IMR-90 (cell line): ENCODE measurements at regions not wholly inside any gene's neighbourhood (a gene's known extent, or its start where the extent isn't known, plus 50 kb on each side); places are given as distances from the start of the nearest gene placed in this dataset.

Experiments
- ATAC-seq: fragments of 200-7000 bp; cut with Tn5 transposase; 2 replicates; pipeline ENCODE4 v1.9.1; 2020; ENCODE audit warnings: low read depth, mild to moderate bottlenecking, moderate library complexity
- BruUV-seq: library from RNA; stranded (reverse); fragments of 400-500 nt; replicated peaks from 2 replicates; lab custom pipeline; 2021; lab: Mats Ljungman, UMichigan
- CTCF ChIA-PET: fragments of 300-600 bp; formaldehyde crosslinking; extraction: SDS; loops from one replicate; lab custom pipeline; 2021; ENCODE audit warnings: antibody characterized with exemption; lab: Yijun Ruan, JAX
- POLR2A ChIA-PET: fragments of 300-600 bp; sonication (Branson Sonifier 250); formaldehyde crosslinking; loops from one replicate; lab custom pipeline; 2022; ENCODE audit warnings: antibody characterized with exemption; ENCODE audit not compliant: unreplicated experiment; lab: Charles Lee
- DNase-seq: peaks from one replicate; pipeline ENCODE4 v3.0.0; 2013
- H2AFZ ChIP-seq: replicated peaks from 2 replicates; pipeline ENCODE3; 2013; ENCODE audit warnings: low read length, mild to moderate bottlenecking; ENCODE audit not compliant: poor library complexity
- H2AK5ac ChIP-seq: 2 replicates; pipeline ENCODE4 v1.6.1; 2013; ENCODE audit warnings: low read depth, low read length, inconsistent platforms
- H2AK9ac ChIP-seq: replicated peaks from 2 replicates; pipeline ENCODE3; 2013; ENCODE audit warnings: mild to moderate bottlenecking, low read depth, low read length, moderate library complexity; ENCODE audit not compliant: poor library complexity
- H2BK120ac ChIP-seq: 2 replicates; pipeline ENCODE4 v1.6.1; 2013; ENCODE audit warnings: low read depth, low read length, inconsistent platforms
- H2BK15ac ChIP-seq: 3 replicates; pipeline ENCODE4 v1.6.1; 2013; ENCODE audit warnings: low read depth, low read length, inconsistent platforms
- H2BK20ac ChIP-seq: 2 replicates; pipeline ENCODE4 v1.6.1; 2013; ENCODE audit warnings: low read depth, mild to moderate bottlenecking, inconsistent platforms, low read length, moderate library complexity
- H2BK5ac ChIP-seq: 2 replicates; pipeline ENCODE4 v1.6.1; 2013; ENCODE audit warnings: mild to moderate bottlenecking, low read depth, low read length, inconsistent platforms; ENCODE audit not compliant: poor library complexity, severe bottlenecking
- H3K14ac ChIP-seq: replicated peaks from 2 replicates; pipeline ENCODE4 v1.6.1; 2013; ENCODE audit warnings: low read depth, low read length, inconsistent platforms
- H3K18ac ChIP-seq: 2 replicates; pipeline ENCODE4 v1.6.1; 2013; ENCODE audit warnings: low read depth, low read length, control low read depth
- H3K23ac ChIP-seq: 2 replicates; pipeline ENCODE4 v1.6.1; 2013; ENCODE audit warnings: low read depth, low read length, inconsistent platforms
- H3K27ac ChIP-seq: 2 replicates; pipeline ENCODE4 v1.5.1; 2013; ENCODE audit warnings: mild to moderate bottlenecking, control low read depth, low read length; ENCODE audit not compliant: insufficient read depth
- H3K27me3 ChIP-seq: 2 replicates; pipeline ENCODE4 v1.6.1; 2013; ENCODE audit warnings: low read length; ENCODE audit not compliant: control insufficient read depth, insufficient read depth
- H3K36me3 ChIP-seq: 2 replicates; pipeline ENCODE4 v1.6.1; 2013; ENCODE audit warnings: low read length, mixed read lengths; ENCODE audit not compliant: control insufficient read depth, insufficient read depth
- H3K4ac ChIP-seq: 2 replicates; pipeline ENCODE4 v1.6.1; 2013; ENCODE audit warnings: low read depth, low read length, inconsistent platforms
- H3K4me1 ChIP-seq: 2 replicates; pipeline ENCODE4 v1.6.1; 2013; ENCODE audit warnings: low read length, mixed read lengths; ENCODE audit not compliant: control insufficient read depth, insufficient read depth
- H3K4me2 ChIP-seq: 2 replicates; pipeline ENCODE4 v1.6.1; 2013; ENCODE audit warnings: low read depth, mild to moderate bottlenecking, control low read depth, low read length, moderate library complexity
- H3K4me3 ChIP-seq: 2 replicates; pipeline ENCODE4 v1.5.1; 2013; ENCODE audit warnings: low read depth, mild to moderate bottlenecking, control low read depth, low read length, moderate library complexity; ENCODE audit not compliant: insufficient read depth
- H3K56ac ChIP-seq: 2 replicates; pipeline ENCODE4 v1.6.1; 2013; ENCODE audit warnings: low read length, inconsistent platforms; ENCODE audit not compliant: insufficient read depth; ENCODE audit errors: extremely low read depth
- H3K79me1 ChIP-seq, 2 experiments: 2 replicates each; pipeline ENCODE4 v1.6.1; 2013; ENCODE audit warnings: low read length in 2 of 2, inconsistent platforms in 1 of 2, low read depth in 1 of 2
- H3K9ac ChIP-seq: 2 replicates; pipeline ENCODE4 v1.6.1; 2013; ENCODE audit warnings: low read depth, low read length, control low read depth
- H3K9me1 ChIP-seq: 2 replicates; pipeline ENCODE4 v1.6.1; 2013; ENCODE audit warnings: low read length, inconsistent platforms; ENCODE audit not compliant: insufficient read depth
- H3K9me3 ChIP-seq: 2 replicates; pipeline ENCODE4 v1.6.1; 2013; ENCODE audit warnings: low read length; ENCODE audit not compliant: control insufficient read depth, insufficient read depth
- H4K20me1 ChIP-seq: 2 replicates; pipeline ENCODE4 v1.6.1; 2013; ENCODE audit warnings: low read length, inconsistent platforms; ENCODE audit not compliant: insufficient read depth
- H4K5ac ChIP-seq: 2 replicates; pipeline ENCODE4 v1.6.1; 2013; ENCODE audit warnings: mild to moderate bottlenecking, low read depth, low read length, control low read depth
- H4K8ac ChIP-seq, 2 experiments: 2 replicates each; pipeline ENCODE4 v1.6.1; 2013; ENCODE audit warnings: low read depth in 2 of 2, low read length in 2 of 2, control low read depth in 1 of 2, inconsistent platforms in 1 of 2
- H4K91ac ChIP-seq: 2 replicates; pipeline ENCODE4 v1.6.1; 2013; ENCODE audit warnings: low read depth, low read length, inconsistent platforms; ENCODE audit not compliant: insufficient read depth
- CHD1 ChIP-seq: IDR thresholded peaks from 2 replicates; pipeline ENCODE4 v1.6.1; 2012; ENCODE audit warnings: low read depth, low read length, improper control_type of control experiment
- ELK1 ChIP-seq: fragments of 150-350 bp; IDR thresholded peaks from 2 replicates; pipeline ENCODE4 v1.6.1; 2016; ENCODE audit warnings: low read depth, mild to moderate bottlenecking, low read length, moderate library complexity, borderline replicate concordance
- NFE2L2 ChIP-seq: fragments of 150-350 bp; IDR thresholded peaks from 2 replicates; pipeline ENCODE4 v1.6.1; 2016; ENCODE audit warnings: low read depth, mild to moderate bottlenecking, low read length
- RAD21 ChIP-seq: IDR thresholded peaks from 2 replicates; pipeline ENCODE4 v1.6.1; 2012; ENCODE audit warnings: low read length, improper control_type of control experiment
- RCOR1 ChIP-seq: IDR thresholded peaks from 2 replicates; pipeline ENCODE4 v1.6.1; 2012; ENCODE audit warnings: mild to moderate bottlenecking, low read length, improper control_type of control experiment; ENCODE audit not compliant: insufficient replicate concordance
- SMC3 ChIP-seq: fragments of 150-350 bp; IDR thresholded peaks from 2 replicates; pipeline ENCODE4 v1.6.1; 2016; ENCODE audit warnings: low read depth, mild to moderate bottlenecking, antibody characterized with exemption, low read length, moderate library complexity
- WGBS, 2 experiments: methylation state at CpG; one replicate each; pipeline versions ENCODE4 v1.1.5 to v1.1.7; 2013; ENCODE audit warnings: missing lambda C conversion rate in 2 of 2; ENCODE audit not compliant: insufficient read length in 1 of 2; ENCODE audit errors: extremely low coverage in 2 of 2; 5-methylcytosine and 5-hydroxymethylcytosine counted together
- dilution Hi-C: fragments of 300-500 bp; cut with HindIII; formaldehyde crosslinking; loops from one replicate; pipeline ENCODE4 v1.14.3; 2018; ENCODE audit warnings: low sequenced_read_pairs; ENCODE audit not compliant: unreplicated experiment
- in situ Hi-C: fragments of 300-500 bp; cut with MboI; formaldehyde crosslinking; loops from 3 replicates; pipeline ENCODE4 v1.14.3; 2019; ENCODE audit warnings: low sequenced_read_pairs, inconsistent platforms, mixed read lengths
- intact Hi-C: fragments of 100-400 bp; cut with micrococcal nuclease; formaldehyde crosslinking; loops from 2 replicates; pipeline ENCODE4 v1.10.0; 2022

GRCh38 chr4:14607001-14607400 is 395.3 kb upstream of the CPEB2 start:
- Histone ChIP-seq H4K8ac (no peak overlapping the region), H3K4ac (no peak overlapping the region), H3K14ac (no peak overlapping the region), H4K20me1 (no peaks in the 10 kb centered on the region), H3K23ac (no peak overlapping the region), H2AK5ac (no peak overlapping the region), H3K36me3 (no peaks in the 10 kb centered on the region), H3K4me2 (no peak overlapping the region), H3K27me3 (no peaks in the 10 kb centered on the region), H2BK120ac (no peak overlapping the region), H3K4me3 (no peak overlapping the region), H4K5ac (no peak overlapping the region), H2BK15ac (no peak overlapping the region), H2BK20ac (no peak overlapping the region), H3K18ac (no peak overlapping the region), H3K9me3 (peaks cover 1% of the 10 kb centered on the region; the same call in 1 of the 2 replicates), H3K79me1 (no peaks in the 10 kb centered on the region), H3K4me1 (no peaks in the 10 kb centered on the region), H3K56ac (no peak overlapping the region), H3K27ac (no peak overlapping the region), H3K9ac (no peak overlapping the region), H3K9me1 (no peaks in the 10 kb centered on the region), H2AFZ (no peak overlapping the region), H2AK9ac (no peak overlapping the region), H4K91ac (no peak overlapping the region), H2BK5ac (no peak overlapping the region)
- dilution Hi-C loops (no loop called here), intact Hi-C loops (no loop called here), in situ Hi-C loops (no loop called here)
- ATAC-seq: no peak
- CTCF ChIA-PET: no interaction called here
- no CpG with 5 or more reads among the region's 3 CpGs for WGBS, 2 experiments
- no TSS peak for BruUV-seq
- no peak for TF ChIP-seq SMC3
- no peak for TF ChIP-seq RCOR1
- no peak for TF ChIP-seq NFE2L2
- no peak for TF ChIP-seq CHD1
- no peak for TF ChIP-seq ELK1
- no peak for TF ChIP-seq RAD21
- DNase-seq: no peak
- POLR2A ChIA-PET: no interaction called here
